ENCODE measurements at regions not wholly inside any gene's neighbourhood (a gene's known extent, or its start where the extent isn't known, plus 50 kb on each side); places are given as distances from the start of the nearest gene placed in this dataset.
"Not testable (repeated sequence)": the region's sequence is repeated elsewhere in the genome, so short reads cannot be mapped to it uniquely, and the experiment has no call there.

DNA sequence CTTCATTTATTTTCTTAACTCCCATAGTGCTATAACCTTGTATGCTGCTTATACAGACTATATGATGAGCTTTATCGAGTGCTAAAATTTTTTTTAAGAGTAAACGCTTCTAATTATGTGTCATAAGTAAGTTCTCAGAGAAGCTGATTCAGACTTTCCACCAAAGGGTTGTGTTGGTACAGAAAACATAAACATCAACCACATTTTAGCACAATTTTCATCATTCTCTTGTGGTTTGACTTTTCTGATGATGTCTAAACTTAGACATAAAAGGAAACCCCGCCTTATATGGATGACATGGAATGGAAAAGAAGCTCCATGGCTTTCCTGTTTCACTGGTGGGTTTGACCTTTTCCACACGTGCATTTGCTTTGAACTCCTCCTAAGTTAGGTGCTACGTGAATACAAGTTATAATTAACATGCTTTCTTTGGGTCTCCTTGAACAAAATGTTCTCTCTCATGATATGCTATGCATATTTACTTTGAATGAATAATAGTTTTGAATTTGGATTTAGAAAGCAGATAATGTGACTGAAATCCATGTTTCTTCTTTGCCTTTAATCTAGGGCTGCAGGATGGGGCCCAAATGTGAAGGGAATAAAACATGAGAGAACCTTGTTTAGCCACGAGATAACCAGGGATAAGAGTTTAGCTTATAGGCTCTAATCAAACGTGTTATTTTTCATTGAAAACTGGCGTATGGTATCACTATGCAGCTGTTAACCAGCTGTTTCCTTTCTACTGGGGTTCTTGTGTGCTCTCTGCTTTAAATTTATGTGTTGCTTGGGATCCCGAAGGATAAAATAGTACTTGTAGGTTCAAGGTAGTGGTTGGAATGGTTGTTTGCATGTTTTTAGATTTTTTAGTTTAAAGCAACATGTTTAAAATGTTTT is 127.1 kb upstream of the AHI1 start:
- H3K27me3 ChIP-seq (ENCODE audit: insufficient read depth, low read depth, severe bottlenecking), result no peaks in the 10 kb centered on the region
- H3K9me3 ChIP-seq (ENCODE audit: severe bottlenecking), result no peaks in the 10 kb centered on the region
- H3K27ac ChIP-seq, result no peak overlapping the region
- no peak for TF ChIP-seq CTCF (IDR thresholded peaks at IDR 0.05; ENCODE audit: low read depth, low read length)
- no peaks in the 10 kb centered on the region for H3K36me3 ChIP-seq
- no peak for DNase-seq
- H3K4me3 ChIP-seq (ENCODE audit: low read depth, low read length), result no peak overlapping the region

- not testable (repeated sequence) for DNase-seq, H3K36me3 ChIP-seq
These were observed 128.5 kb upstream of the AHI1 start for GRCh38 chr6:135626001-135626400.

GRCh38 chr6:135627092-135627715 is 129.7 kb upstream of the AHI1 start:
- Histone ChIP-seq H3K4me3 (ENCODE audit: low read depth, low read length) (no peak overlapping the region), H3K27ac (no peak overlapping the region), H3K9me3 (ENCODE audit: severe bottlenecking) (no peaks in the 10 kb centered on the region), H3K36me3 (no peaks in the 10 kb centered on the region), H3K27me3 (ENCODE audit: insufficient read depth, low read depth, severe bottlenecking) (no peaks in the 10 kb centered on the region)
- DNase-seq, result no peak
- no peak for TF ChIP-seq CTCF (IDR thresholded peaks at IDR 0.05; ENCODE audit: low read depth, low read length)

More at GRCh38 chr6:135626001-135626400, 128.5 kb upstream of the AHI1 start:
- not testable (repeated sequence) for H3K9me3 ChIP-seq (ENCODE audit: severe bottlenecking); H3K27me3 ChIP-seq (ENCODE audit: insufficient read depth, low read depth, severe bottlenecking); H3K4me3 ChIP-seq (ENCODE audit: low read depth, low read length); H3K27ac ChIP-seq

- TF ChIP-seq CTCF (IDR thresholded peaks at IDR 0.05; ENCODE audit: low read depth, low read length), result no peak
- no peaks in the 10 kb centered on the region for H3K9me3 ChIP-seq (ENCODE audit: severe bottlenecking)
- no peak for DNase-seq
These were observed 133.3 kb upstream of the AHI1 start for GRCh38 chr6:135630789-135631376.

DNA sequence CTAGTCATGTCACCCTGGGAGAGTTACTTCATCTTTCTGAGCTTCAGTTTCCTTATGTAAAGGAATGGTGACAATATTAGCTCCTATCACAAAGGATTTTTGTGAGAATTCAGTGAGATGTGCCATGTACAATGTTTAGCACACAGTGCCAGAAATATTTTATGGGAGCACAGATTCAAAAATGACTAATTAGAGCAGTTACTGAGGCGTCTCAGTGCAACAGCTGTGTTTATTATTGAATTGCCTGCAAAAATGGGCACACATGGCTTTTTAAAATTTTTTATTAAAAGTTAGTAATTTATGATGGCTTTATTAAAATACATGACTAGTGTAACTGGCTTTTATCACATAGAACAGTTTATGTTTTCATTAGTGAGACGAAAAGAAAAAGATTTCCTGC is 134.3 kb upstream of the AHI1 start:
- H3K4me3 ChIP-seq (ENCODE audit: low read depth, low read length), result no peak overlapping the region
- no peaks in the 10 kb centered on the region for H3K36me3 ChIP-seq
- no peak for TF ChIP-seq CTCF (IDR thresholded peaks at IDR 0.05; ENCODE audit: low read depth, low read length)
- H3K27me3 ChIP-seq (ENCODE audit: insufficient read depth, low read depth, severe bottlenecking), result no peaks in the 10 kb centered on the region
- H3K27ac ChIP-seq, result no peak overlapping the region
- no peaks in the 10 kb centered on the region for H3K9me3 ChIP-seq (ENCODE audit: severe bottlenecking)
- no peak for DNase-seq

More at GRCh38 chr6:135630789-135631376, 133.3 kb upstream of the AHI1 start:
- H3K4me3 ChIP-seq (ENCODE audit: low read depth, low read length), result no peak overlapping the region
- no peak overlapping the region for H3K27ac ChIP-seq
- no peaks in the 10 kb centered on the region for H3K27me3 ChIP-seq (ENCODE audit: insufficient read depth, low read depth, severe bottlenecking)
- H3K36me3 ChIP-seq, result no peaks in the 10 kb centered on the region

GRCh38 chr6:135633573-135633972 is 136.0 kb upstream of the AHI1 start:
- H3K9me3 ChIP-seq (ENCODE audit: severe bottlenecking), result no peaks in the 10 kb centered on the region
- TF ChIP-seq CTCF (IDR thresholded peaks at IDR 0.05; ENCODE audit: low read depth, low read length), result no peak
- H3K36me3 ChIP-seq, result no peaks in the 10 kb centered on the region
- no peak for DNase-seq
- no peak overlapping the region for H3K4me3 ChIP-seq (ENCODE audit: low read depth, low read length)
- H3K27ac ChIP-seq, result no peak overlapping the region
- H3K27me3 ChIP-seq (ENCODE audit: insufficient read depth, low read depth, severe bottlenecking), result no peaks in the 10 kb centered on the region

All from WERI-Rb-1 (cell line).